Mucosa of rectum (tissue), 2 donors: ENCODE measurements at regions not wholly inside any gene's neighbourhood (a gene's known extent, or its start where the extent isn't known, plus 50 kb on each side); places are given as distances from the start of the nearest gene placed in this dataset.

Source experiments
- H3K27ac ChIP-seq, 2 donors: one replicate each; pipeline ENCODE4 v1.7.0; 2013; ENCODE audit warnings: inconsistent platforms in 2 of 2, low read depth in 2 of 2, low read length in 2 of 2
- H3K27me3 ChIP-seq, 2 donors: one replicate each; pipeline ENCODE4 v1.7.0; 2013; ENCODE audit warnings: low read length in 2 of 2; ENCODE audit not compliant: control insufficient read depth in 2 of 2, insufficient read depth in 2 of 2
- H3K36me3 ChIP-seq, 2 donors: one replicate each; pipeline ENCODE4 v1.7.0; 2013; ENCODE audit warnings: low read length in 2 of 2; ENCODE audit not compliant: control insufficient read depth in 2 of 2, insufficient read depth in 2 of 2
- H3K4me1 ChIP-seq, 2 donors: one replicate each; pipeline ENCODE4 v1.7.0; 2013; ENCODE audit warnings: low read length in 2 of 2, mild to moderate bottlenecking in 1 of 2; ENCODE audit not compliant: control insufficient read depth in 2 of 2, insufficient read depth in 2 of 2
- H3K4me3 ChIP-seq, 2 donors: one replicate each; pipeline ENCODE4 v1.7.0; 2013; ENCODE audit warnings: low read length in 2 of 2
- H3K9ac ChIP-seq, 2 donors: one replicate each; pipeline ENCODE4 v1.7.0; 2013; ENCODE audit warnings: low read length in 2 of 2, low read depth in 1 of 2, mild to moderate bottlenecking in 1 of 2
- H3K9me3 ChIP-seq, 2 donors: one replicate each; pipeline ENCODE4 v1.7.0; 2013; ENCODE audit warnings: low read length in 2 of 2; ENCODE audit not compliant: control insufficient read depth in 2 of 2
- donor health status: healthy.
- donor health status: Normal muscosa, but diverticular disease.

DNA sequence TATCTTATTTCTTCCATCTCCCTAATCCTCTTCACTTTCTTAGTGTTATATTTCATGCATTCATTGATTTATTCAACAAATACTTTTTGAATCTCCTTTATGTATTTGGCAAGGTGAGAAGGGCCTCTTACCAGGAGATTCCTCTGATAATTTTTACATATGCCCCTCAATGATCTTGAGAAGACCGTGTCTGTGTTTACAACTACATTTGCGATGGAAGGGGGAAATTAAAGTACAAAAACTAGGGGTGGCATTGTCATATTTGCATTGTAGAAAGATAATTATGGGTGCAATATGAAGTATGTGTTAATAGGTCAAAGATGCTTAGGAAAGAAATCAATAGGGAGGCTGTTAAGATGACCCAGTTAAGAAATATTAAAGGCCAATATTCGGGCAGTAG, 1108.4 kb upstream of the MIR17HG start:
- H3K27ac ChIP-seq = no peak overlapping the region
- no peaks in the 10 kb centered on the region for H3K9me3 ChIP-seq
- no peaks in the 10 kb centered on the region for H3K4me1 ChIP-seq
- H3K4me3 ChIP-seq = no peak overlapping the region
- H3K36me3 ChIP-seq = no peaks in the 10 kb centered on the region
- H3K9ac ChIP-seq = no peak overlapping the region
- H3K27me3 ChIP-seq = no peaks in the 10 kb centered on the region

DNA sequence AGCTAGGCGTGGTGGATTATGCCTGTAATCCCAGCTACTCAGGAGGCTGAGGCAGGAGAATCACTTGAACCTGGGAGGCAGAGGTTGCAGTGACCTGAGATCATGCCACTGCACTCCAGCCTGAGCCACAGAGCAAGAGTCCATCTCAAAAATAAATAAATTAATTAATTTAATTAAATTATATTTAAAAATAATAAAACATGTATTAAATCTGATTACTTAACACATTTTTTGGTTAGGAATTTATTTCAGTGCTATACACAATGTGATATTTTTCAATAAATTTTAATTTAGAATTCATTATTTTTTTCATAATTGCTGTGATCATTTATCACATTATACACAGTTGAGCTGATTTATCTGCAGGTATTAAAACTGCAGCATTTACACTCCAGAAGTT, 1101.5 kb upstream of the MIR17HG start:
- Histone ChIP-seq H3K9ac (no peak overlapping the region), H3K9me3 (no peaks in the 10 kb centered on the region), H3K36me3 (no peaks in the 10 kb centered on the region), H3K27me3 (no peaks in the 10 kb centered on the region), H3K4me3 (no peak overlapping the region), H3K27ac (no peak overlapping the region), H3K4me1 (no peaks in the 10 kb centered on the region)

DNA sequence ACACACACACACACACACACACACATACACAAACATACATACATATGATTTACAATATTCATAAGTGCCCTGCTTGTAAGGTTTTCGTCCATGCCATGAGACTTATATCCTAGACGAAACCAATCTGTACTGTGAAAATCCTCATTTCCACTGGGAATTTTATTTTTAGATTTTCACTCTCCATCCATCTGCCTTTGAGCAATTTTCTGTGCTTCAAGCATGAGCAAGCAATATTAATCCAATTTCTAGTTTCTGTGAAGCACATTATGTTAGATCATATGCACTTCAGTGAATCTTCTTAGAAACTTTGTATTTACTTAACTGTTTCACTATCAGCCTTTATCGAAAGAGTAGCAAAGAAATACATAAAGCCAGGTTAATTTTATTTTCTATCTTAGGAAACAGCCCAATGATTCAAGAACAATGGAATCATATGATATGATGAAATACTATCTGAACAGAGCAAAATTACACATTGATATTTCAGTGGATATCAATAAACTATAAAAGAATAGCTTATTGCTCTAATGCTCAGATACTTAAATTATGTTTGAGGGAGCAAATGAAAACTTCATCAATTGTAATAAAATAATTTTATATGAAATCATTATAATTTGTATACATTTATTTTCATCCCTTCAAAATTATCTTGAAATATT, 1100.7 kb upstream of the MIR17HG start:
- H3K27me3 ChIP-seq = no peaks in the 10 kb centered on the region
- no peak overlapping the region for H3K9ac ChIP-seq
- no peak overlapping the region for H3K4me3 ChIP-seq
- no peaks in the 10 kb centered on the region for H3K4me1 ChIP-seq
- no peak overlapping the region for H3K27ac ChIP-seq
- no peaks in the 10 kb centered on the region for H3K9me3 ChIP-seq
- H3K36me3 ChIP-seq = no peaks in the 10 kb centered on the region

DNA sequence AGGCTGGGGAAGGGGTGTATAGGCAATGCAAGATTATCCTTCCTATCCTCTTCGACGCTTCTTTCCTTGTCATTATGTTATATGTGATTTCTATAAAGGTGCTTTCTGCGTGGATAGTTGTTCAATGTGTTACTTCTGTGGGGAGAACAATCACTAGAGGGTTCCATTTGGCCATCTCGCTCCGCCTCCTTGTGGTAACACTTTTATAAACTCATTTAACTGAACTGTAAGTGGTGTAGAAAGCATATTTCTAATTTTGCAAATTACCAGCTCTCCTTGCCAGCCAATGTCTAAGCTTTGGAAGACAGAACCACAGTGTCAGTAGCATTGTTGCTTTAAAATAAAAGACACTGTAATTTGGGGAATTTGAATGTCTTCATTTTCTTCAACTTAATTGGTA, 1093.7 kb upstream of the MIR17HG start:
- H3K36me3 ChIP-seq = no peaks in the 10 kb centered on the region
- no peak overlapping the region for H3K27ac ChIP-seq
- H3K9me3 ChIP-seq = no peaks in the 10 kb centered on the region
- no peaks in the 10 kb centered on the region for H3K27me3 ChIP-seq
- no peak overlapping the region for H3K4me3 ChIP-seq
- no peak overlapping the region for H3K9ac ChIP-seq
- no peaks in the 10 kb centered on the region for H3K4me1 ChIP-seq

DNA sequence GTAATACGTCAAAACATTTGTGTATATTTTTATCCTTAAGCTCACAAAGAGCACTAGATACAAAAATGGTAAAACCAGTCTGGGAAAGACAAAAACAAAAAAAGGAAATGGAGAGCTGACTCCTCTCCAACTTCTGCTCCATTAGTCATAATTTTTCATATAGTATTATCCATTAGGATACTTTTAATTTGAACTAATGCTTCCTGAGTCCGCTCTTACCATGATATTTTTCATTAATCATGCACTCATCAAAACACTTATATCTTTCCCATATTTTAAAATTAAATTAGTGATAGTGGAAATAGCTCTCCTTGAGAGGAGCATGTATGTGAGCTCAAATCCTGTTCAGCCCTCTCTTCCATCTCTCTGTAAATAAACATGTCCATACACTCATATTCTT, 1093.0 kb upstream of the MIR17HG start:
- H3K27me3 ChIP-seq = no peaks in the 10 kb centered on the region
- no peak overlapping the region for H3K4me3 ChIP-seq
- H3K27ac ChIP-seq = no peak overlapping the region
- no peaks in the 10 kb centered on the region for H3K4me1 ChIP-seq
- no peak overlapping the region for H3K9ac ChIP-seq
- H3K9me3 ChIP-seq = no peaks in the 10 kb centered on the region
- H3K36me3 ChIP-seq = no peaks in the 10 kb centered on the region

DNA sequence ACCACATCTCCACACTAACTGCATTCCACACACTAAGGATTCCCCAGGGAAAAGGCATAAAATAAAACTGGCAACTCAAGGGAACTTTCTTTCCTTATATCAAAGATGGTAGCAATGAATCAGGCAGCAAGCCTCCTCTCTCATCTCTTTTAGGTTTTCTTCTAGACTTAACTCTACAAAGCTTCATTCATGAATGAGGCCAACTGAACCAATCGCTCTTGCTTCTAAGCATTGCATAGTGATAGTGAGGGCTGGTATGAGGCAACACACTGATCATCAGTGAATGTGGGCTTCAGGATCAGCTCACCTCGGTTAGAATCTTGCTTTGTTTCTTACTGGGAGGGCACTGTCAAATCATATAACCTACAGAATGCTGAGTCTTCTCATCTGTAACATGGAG, 1090.7 kb upstream of the MIR17HG start:
- Histone ChIP-seq H3K27me3 (no peaks in the 10 kb centered on the region), H3K27ac (no peak overlapping the region), H3K9me3 (no peaks in the 10 kb centered on the region), H3K4me3 (no peak overlapping the region), H3K36me3 (no peaks in the 10 kb centered on the region), H3K9ac (no peak overlapping the region), H3K4me1 (no peaks in the 10 kb centered on the region)

DNA sequence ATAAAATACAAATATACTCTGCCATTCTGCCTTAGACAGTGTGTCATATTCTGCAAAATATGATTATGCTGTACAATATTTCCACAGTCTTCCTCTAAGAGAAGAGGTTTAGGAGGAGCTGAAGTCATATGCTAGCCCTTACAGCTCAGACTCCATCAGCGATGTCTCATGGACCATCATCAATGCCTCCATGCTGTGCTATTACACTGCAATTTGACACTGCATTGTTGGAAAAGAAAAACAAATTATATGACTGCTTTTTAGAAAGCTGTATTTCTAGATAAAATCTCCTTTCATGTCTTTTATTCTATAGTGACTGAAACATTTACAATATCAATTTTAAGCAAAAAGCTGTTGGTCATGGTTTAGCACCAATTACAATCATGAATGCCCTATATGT, 1089.4 kb upstream of the MIR17HG start:
- Histone ChIP-seq H3K9me3 (no peaks in the 10 kb centered on the region), H3K4me1 (no peaks in the 10 kb centered on the region), H3K27ac (no peak overlapping the region), H3K36me3 (no peaks in the 10 kb centered on the region), H3K27me3 (no peaks in the 10 kb centered on the region), H3K9ac (no peak overlapping the region), H3K4me3 (no peak overlapping the region)

DNA sequence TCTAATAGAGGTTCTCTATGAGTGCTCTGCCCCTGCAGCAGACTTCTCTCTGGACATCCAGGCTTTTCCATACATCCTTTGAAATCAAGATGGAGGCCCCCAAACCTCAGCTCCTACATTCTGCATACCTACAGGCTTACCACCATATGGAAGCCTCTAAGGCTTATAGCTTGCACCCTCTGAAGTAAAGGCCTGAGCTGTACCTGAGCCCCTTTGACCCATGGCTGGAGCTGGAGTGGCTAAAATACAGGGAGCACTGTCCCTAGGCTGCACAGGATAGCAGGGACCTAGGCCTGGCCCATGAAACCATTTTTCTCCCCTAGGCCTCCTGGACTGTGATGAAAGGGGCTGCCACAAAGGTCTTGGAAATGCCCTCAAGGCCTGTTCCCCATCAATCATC, 1086.1 kb upstream of the MIR17HG start:
- Histone ChIP-seq H3K4me1 (no peaks in the 10 kb centered on the region), H3K4me3 (no peak overlapping the region), H3K9me3 (no peaks in the 10 kb centered on the region), H3K27ac (no peak overlapping the region), H3K27me3 (no peaks in the 10 kb centered on the region), H3K36me3 (no peaks in the 10 kb centered on the region), H3K9ac (no peak overlapping the region)

DNA sequence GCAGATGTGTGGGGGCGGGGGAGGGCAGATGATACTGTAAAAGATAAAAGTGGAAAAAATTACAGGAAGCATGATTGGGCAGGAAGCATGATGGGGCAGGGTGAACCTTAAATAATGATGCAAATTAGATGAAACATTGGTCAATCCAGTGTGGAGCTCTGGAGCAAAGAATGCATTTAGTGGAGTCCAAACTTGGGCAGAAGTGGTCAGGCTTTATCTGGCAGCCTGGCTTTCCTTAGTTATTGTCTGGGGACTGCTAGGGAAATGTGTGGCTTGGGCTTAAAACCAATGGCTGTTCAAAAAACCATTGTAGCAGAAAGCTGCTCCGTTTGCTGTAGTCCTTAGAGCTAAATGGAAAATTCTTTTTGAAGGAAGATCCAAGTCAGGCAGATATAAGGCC, 1077.3 kb upstream of the MIR17HG start:
- Histone ChIP-seq H3K36me3 (no peaks in the 10 kb centered on the region), H3K4me3 (no peak overlapping the region), H3K9ac (no peak overlapping the region), H3K27me3 (no peaks in the 10 kb centered on the region), H3K9me3 (no peaks in the 10 kb centered on the region), H3K4me1 (no peaks in the 10 kb centered on the region), H3K27ac (no peak overlapping the region)

DNA sequence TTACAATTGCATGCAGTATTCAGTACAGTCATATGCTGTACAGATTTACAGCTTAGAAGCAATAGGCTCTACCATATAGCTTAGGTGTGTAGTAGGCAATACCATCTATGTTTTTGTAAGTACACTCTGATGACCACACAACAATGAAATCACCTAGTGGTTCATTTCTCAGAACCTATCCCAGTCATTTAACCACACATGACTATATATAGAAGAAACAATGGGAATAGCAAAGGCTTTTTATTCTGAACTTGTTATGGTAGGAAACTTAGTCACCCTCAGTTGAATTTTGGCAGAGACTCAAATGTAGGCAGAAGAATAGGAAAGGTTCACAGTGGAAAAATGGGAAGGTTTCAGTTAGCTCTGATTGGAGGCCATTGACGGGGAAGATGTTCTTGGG, 1075.1 kb upstream of the MIR17HG start:
- no peak overlapping the region for H3K27ac ChIP-seq
- H3K36me3 ChIP-seq = no peaks in the 10 kb centered on the region
- no peaks in the 10 kb centered on the region for H3K4me1 ChIP-seq

DNA sequence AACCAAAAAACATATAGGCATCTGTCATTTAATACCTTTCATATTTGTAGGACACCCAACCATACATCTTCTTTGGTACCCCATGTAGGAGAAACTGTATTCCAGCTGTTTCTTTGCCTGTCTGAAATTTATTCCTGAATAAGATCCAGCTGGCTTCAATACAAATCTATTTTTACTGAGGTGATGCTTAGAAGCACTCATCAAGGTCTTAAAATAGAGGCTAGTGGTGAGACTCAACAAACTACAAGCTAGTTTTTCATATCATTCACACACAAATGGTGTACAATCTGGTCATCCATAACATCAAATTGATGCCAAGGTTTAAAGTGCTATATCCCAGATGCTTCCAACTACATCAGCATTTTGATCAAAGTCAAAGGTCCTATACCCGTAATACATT, 1071.3 kb upstream of the MIR17HG start:
- H3K4me1 ChIP-seq = no peaks in the 10 kb centered on the region
- H3K4me3 ChIP-seq = no peak overlapping the region
- H3K27ac ChIP-seq = no peak overlapping the region
- no peaks in the 10 kb centered on the region for H3K9me3 ChIP-seq
- no peaks in the 10 kb centered on the region for H3K27me3 ChIP-seq
- no peaks in the 10 kb centered on the region for H3K36me3 ChIP-seq
- no peak overlapping the region for H3K9ac ChIP-seq

More for the DNA sequence above, 1075.1 kb upstream of the MIR17HG start:
- Histone ChIP-seq H3K9ac (no peak overlapping the region), H3K9me3 (no peaks in the 10 kb centered on the region), H3K27me3 (no peaks in the 10 kb centered on the region), H3K4me3 (no peak overlapping the region)
